GM19452 (cell line): ENCODE measurements at regions not wholly inside any gene's neighbourhood (a gene's known extent, or its start where the extent isn't known, plus 50 kb on each side); places are given as distances from the start of the nearest gene placed in this dataset.

Source experiments
- ATAC-seq: cut with Tn5 transposase; IDR thresholded peaks from one replicate; pipeline ENCODE4 v1.9.1; 2021; ENCODE audit not compliant: unreplicated experiment

DNA sequence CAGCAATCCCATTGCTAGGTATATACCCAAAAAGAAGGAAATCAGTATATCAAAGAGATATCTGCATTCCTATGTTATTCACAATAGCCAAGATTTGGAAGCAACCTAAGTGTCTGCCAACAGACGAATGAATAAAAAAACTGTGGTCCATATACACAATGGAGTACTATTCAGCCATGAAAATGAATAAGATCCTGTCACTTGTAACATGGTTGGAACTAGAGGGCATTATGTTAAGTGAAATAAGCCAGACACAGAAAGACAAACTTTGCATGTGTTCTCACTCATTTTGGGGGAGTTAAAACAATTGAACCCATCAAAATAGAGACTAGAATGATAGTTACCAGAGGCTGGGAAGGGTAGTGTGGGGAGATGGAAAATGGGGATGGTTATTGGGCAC, 323.5 kb upstream of the NFE2L3 start:
- ATAC-seq, result no peak

- no peak for ATAC-seq
Measured at GRCh38 chr7:25829663-25830062, 322.3 kb upstream of the NFE2L3 start.

GRCh38 chr7:25830215-25830614, 321.8 kb upstream of the NFE2L3 start:
- ATAC-seq, result no peak

DNA sequence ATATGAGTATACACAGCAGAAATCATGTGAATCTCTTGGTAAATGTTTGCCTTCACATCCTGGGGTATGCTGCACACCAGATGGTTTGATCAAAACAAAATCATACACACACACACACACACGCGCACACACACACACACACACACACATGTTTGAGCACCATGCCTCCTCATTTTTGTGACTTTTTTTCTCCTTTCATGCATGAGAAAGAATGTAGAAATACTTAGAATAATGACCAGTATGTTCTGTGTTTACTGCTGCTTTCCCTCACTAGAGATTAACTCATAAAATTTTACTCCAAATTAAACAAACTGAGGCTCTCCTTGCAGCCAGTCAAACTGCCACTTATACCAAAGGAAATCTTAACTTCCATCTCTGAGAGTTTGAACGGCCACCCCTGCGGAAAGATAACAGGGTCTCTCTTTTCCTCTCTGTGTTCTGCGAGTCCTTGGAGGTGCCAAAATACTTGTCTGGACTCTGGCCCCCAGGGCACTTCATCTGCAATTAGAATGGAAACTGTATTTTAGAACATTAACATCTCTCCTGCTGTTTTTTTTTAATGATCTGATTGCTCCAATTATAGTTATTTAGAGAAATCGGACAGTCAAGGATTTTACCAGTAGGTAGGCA, 320.8 kb upstream of the NFE2L3 start:
- no peak for ATAC-seq

DNA sequence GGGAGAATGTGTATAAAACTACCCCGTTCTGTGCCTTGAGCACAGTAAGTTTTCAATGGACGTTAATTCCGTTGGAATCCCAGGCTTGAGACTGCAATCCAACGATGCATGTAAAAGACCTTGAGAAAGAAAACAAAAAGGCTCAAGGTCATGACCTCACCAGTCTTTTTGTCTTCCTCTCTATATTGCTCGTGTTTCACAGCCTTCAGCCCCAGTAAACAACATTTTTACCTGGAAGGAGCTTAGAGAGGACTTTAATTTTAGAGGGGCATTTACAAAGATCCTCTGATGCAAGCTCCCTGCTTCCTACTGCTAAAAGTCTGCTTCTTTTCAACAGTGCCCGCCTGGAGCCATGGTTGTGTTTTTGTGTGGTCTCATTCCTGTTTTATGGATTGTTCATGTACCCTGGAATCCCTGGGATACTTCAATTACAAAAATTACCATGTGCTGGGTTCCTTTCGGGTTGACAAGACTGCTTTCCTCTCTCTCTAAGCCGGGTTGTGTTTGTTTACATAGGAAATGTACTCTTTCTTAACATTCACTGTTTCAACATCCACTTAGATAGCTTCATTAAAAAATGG, 320.1 kb upstream of the NFE2L3 start:
- no peak for ATAC-seq

GRCh38 chr7:25832456-25832855, 319.5 kb upstream of the NFE2L3 start:
- no peak for ATAC-seq

DNA sequence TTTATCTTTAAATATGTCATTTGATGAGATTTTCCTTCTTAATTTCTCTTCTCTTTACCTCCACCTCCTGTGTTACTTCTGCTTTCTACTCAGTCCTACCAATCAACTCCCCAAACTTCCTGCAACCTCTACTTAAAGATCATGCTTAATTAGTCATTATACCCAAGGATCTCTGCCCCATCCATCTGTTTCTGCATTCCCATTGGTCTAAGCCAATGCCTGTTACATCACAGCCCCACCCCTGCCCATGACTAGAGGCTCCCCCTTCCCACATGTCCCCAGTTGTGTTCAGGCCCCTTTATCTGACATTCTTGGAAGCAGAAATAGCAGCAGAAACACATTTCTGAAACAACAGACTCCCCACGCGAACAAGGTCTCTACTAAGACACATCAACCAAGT, 319.1 kb upstream of the NFE2L3 start:
- no peak for ATAC-seq

DNA sequence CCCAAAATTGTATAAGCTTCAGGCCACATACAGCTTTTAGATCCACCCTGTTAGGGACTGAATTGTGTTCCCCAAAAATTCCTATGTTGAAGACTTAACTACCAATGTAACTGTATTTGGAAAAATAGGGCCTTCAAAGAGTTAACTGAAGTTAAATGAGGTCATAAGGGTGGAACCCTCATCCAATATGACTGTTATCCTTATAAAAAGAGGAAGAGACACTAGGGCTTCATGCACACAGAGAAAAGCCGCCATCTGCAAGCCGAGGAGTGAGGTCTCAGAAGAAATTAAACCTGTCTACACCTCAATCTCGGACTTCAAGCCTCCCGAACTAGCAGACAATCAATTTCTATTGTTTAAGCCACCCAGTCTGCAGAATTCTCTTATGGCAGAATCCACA, 317.9 kb upstream of the NFE2L3 start:
- ATAC-seq, result no peak

- no peak for ATAC-seq
Measured at GRCh38 chr7:25835197-25835596, 316.8 kb upstream of the NFE2L3 start.

- ATAC-seq, result no peak
Measured at GRCh38 chr7:25839084-25839769, 312.8 kb upstream of the NFE2L3 start.

- ATAC-seq, result no peak
Measured at GRCh38 chr7:25840209-25840792, 311.7 kb upstream of the NFE2L3 start.

GRCh38 chr7:25841575-25841974, 310.4 kb upstream of the NFE2L3 start:
- no peak for ATAC-seq

- ATAC-seq, result no peak
Measured at GRCh38 chr7:25842201-25842733, 309.7 kb upstream of the NFE2L3 start.

DNA sequence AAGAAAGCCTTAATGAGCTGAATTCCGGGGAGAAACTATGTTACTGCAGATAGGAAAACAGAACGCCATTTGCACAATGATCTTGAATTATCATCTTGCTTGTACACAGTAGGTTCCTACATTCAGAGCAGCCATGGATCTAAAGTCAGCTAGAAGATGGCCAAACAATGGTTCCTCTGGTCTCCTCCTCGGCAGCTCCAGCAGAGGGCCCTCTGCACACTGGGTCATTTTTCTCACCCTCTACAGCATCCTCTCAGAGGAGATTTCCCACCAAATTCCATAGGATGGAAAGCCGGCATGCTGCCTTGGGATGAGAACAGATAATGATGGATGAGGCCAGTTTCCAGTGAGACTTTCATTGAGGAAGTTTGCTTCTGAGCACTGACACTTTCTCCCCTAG, 308.5 kb upstream of the NFE2L3 start:
- no peak for ATAC-seq

GRCh38 chr7:25844102-25844870, 307.7 kb upstream of the NFE2L3 start:
- no peak for ATAC-seq

- no peak for ATAC-seq
Measured at GRCh38 chr7:25845464-25845863, 306.5 kb upstream of the NFE2L3 start.

- no peak for ATAC-seq
Measured at GRCh38 chr7:25846722-25847121, 305.3 kb upstream of the NFE2L3 start.

DNA sequence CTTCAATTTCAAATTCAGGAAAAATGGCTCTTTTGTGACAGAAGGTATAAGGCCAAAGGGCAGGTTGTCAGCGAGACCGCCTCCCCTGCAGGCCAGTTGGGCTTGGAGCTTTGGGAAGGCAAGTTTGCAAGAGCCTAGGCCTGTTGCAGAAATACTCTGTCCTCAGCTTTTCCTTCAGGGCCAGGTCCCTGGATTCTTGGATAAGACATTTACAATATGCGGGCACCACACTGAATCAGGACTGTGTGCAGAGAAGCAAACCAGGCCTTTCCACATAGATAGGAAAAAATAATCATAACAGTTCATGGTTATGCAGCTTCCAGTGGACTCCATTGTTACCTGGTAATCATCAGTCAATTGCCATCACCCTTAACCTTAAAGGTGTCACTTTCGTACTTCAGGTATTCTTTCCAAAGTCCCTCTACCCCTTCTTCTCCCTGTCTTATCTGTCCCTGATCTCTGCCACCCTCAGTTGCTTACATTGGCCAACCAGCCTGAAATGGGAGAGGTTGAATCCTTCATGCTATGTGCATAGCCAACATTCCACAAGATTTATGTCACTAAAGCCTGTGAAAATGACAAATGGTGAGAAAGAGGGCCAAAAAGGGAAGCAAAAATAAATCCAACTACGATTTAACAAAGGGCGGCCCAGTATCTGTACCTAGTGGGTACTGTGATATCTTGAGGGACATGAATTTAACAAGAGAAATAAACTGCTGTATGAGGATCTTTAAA, 304.5 kb upstream of the NFE2L3 start:
- no peak for ATAC-seq

DNA sequence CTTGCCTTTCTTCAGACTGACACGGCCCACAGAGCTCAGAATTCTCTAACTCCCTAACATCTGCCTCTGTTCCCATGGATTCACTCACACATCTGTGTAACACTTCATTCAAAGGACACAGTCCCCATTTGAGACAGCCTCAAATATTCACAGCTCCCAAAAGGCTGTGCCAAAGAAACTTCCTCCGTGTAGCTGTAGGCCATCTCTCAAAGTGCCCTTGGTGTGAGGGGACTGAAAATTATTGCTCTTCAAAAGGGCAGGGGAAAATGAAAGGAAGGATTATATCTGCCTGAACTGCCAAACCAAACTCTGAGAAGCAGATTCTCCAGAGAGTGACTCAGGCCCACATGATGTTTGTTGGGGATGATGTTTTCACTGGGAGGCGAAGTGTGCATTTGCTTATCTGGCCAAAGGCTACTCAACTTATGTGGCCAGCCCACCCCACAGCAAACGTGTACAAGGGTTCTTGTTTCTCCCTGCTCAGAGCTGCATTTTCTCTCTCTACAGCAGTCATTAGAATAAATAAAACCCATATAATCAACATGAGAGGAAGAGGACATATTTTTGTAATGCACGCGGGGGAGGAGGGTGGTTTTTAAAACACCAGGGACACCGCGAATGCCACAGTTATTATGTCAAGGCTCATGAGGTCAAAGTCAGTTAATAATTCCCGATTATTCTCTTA, 302.4 kb upstream of the NFE2L3 start:
- no peak for ATAC-seq

GRCh38 chr7:25850216-25850615, 301.8 kb upstream of the NFE2L3 start:
- no peak for ATAC-seq
